ENCODE measurements at regions not wholly inside any gene's neighbourhood (a gene's known extent, or its start where the extent isn't known, plus 50 kb on each side); places are given as distances from the start of the nearest gene placed in this dataset.

DNA sequence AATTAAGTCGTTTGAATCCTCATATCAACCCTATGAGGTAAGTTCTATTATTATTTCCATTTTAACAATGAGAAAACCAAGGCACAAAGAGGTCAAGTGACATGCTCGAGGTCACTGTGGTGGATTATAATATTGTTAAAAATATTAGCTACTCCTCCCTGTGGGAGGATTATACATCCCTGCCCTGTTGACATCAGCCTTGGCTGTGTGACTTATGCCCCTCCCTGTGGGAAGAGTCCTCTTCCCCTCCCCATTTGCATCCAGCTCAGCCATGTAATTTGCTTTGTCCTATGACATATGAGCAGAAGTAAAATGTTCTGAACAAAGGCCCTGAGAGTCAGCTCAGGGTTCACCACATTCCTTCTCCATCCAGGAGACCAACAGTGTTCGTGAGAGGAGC is 152.7 kb upstream of the ZIC3 start:
- DNase-seq (ENCODE audit: low read depth, low spot score), result no peak
- no peak overlapping the region for H3K4me3 ChIP-seq (ENCODE audit: low read depth, low read length)
- ChIA-PET POLR2A (no interaction called here), CTCF (no interaction called here)
- TF ChIP-seq, protein P1, sequence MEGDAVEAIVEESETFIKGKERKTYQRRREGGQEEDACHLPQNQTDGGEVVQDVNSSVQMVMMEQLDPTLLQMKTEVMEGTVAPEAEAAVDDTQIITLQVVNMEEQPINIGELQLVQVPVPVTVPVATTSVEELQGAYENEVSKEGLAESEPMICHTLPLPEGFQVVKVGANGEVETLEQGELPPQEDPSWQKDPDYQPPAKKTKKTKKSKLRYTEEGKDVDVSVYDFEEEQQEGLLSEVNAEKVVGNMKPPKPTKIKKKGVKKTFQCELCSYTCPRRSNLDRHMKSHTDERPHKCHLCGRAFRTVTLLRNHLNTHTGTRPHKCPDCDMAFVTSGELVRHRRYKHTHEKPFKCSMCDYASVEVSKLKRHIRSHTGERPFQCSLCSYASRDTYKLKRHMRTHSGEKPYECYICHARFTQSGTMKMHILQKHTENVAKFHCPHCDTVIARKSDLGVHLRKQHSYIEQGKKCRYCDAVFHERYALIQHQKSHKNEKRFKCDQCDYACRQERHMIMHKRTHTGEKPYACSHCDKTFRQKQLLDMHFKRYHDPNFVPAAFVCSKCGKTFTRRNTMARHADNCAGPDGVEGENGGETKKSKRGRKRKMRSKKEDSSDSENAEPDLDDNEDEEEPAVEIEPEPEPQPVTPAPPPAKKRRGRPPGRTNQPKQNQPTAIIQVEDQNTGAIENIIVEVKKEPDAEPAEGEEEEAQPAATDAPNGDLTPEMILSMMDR (IDR thresholded peaks at IDR 0.05; ENCODE audit: insufficient read depth, low read length, missing control alignments), result no peak

DNA sequence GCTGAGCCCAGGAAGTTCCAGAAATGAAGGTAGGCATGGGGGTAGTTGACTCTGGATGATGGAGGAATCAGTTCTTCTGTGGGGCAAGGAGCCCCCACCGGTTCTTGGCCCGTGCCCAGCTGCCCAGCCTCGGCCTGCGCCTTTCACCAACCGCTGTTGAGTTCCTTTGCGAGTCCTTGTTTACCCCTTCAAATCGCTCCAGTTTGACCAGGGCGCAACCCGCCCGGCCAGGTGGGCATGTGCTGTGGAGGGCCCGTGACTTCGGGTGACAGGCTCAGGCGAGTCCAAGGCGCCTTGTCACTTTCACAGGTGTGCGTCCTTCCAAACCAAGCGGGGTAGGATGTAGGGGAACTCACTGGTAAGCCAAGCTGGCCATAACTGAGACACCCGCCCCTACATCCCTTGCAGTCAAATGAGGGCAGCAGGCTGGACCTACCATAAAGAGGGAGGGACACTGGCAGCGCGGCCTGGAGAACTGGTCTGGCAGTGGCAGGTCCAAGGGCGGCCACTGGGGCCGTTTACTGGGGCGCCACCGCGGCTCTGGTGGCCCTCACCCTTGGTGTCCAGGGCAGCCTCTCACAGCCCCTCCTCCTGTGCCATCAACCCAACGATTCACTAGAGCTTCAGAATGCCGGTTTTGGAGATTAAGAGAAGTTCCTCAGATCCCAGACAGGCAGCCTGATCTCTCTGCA is 160.3 kb upstream of the ZIC3 start:
- TF ChIP-seq, protein P1 (IDR thresholded peaks at IDR 0.05; ENCODE audit: insufficient read depth, low read length, missing control alignments), result no peak
- CTCF ChIA-PET, result no interaction called here
- no peak for DNase-seq (ENCODE audit: low read depth, low spot score)
- no peak overlapping the region for H3K4me3 ChIP-seq (ENCODE audit: low read depth, low read length)
- POLR2A ChIA-PET, result no interaction called here

DNA sequence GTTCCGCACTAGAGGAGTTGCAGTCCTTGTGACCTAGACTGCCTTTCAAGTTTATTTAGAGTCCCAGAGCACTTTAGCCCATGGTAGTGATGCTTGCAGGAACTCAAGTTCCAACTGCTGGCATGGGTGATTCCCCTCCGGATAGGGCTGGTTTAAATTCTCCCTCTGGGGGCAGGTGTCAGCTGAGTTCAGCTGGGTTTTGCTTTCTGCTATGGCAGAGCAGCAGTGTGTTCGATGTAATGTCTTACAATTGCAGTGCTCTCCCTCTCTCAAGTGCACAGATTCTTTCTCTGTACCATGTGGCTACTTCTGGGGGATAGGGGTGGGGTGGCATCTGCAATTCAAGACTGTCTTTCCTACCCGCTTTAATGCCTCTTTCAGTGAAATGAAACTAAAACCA is 164.8 kb upstream of the ZIC3 start:
- TF ChIP-seq, protein P1 (IDR thresholded peaks at IDR 0.05; ENCODE audit: insufficient read depth, low read length, missing control alignments), result no peak
- H3K4me3 ChIP-seq (ENCODE audit: low read depth, low read length), result no peak overlapping the region
- DNase-seq (ENCODE audit: low read depth, low spot score), result no peak
- POLR2A ChIA-PET, result no interaction called here
- CTCF ChIA-PET, result no interaction called here

DNA sequence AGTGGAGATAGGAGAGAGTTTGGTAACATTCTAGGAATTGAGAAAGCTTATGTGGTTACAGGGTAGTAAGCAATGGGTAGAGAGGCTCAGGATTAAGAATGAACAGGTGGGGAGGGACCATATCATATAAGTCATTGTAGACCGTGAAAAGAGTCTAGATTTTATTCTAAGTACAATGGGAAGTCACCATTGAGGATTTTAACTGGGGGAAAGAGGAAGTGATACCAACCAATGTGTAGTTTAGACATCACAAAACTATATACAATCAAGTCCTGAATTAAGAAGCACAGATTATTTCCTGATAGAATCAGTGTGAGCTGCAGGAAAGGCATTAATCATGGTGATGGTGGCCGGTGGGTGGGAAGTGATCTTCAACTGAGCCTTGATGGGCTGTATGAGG is 178.3 kb upstream of the ZIC3 start:
- POLR2A ChIA-PET, result no interaction called here
- H3K4me3 ChIP-seq (ENCODE audit: low read depth, low read length), result no peak overlapping the region
- TF ChIP-seq, protein P1 (IDR thresholded peaks at IDR 0.05; ENCODE audit: insufficient read depth, low read length, missing control alignments), result no peak
- CTCF ChIA-PET, result no interaction called here
- DNase-seq (ENCODE audit: low read depth, low spot score), result no peak

DNA sequence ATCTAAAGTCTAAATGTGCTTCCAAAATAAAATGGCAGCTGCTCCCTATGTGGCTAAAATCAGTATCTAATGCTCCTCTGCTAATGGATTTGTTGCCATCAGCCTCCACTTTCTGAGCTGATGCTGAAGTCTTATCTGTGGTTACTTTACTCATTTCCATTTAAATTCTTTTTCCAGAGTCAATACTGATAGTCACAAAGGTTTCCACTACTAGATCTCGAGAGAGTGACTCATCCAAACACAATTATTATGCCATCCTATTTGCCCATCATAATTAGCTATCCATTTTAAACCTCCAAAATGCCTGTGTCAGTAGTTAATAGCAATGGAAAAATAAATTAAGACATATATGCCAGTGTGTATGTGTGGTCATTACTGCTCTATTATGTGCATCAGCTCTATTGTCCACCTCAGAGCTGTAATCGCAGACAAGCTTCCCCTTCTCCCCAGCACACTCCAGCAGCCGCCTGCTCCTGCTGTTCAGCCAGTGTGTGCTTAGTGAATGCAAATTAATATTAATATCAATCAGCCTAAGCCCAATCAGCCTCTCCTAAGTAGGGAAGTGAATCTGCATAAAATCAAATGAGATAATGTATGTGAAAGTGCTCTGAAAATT is 199.8 kb upstream of the ZIC3 start:
- POLR2A ChIA-PET, result no interaction called here
- DNase-seq (ENCODE audit: low read depth, low spot score), result no peak
- TF ChIP-seq, protein P1 (IDR thresholded peaks at IDR 0.05; ENCODE audit: insufficient read depth, low read length, missing control alignments), result no peak
- CTCF ChIA-PET, result no interaction called here
- no peak overlapping the region for H3K4me3 ChIP-seq (ENCODE audit: low read depth, low read length)

DNA sequence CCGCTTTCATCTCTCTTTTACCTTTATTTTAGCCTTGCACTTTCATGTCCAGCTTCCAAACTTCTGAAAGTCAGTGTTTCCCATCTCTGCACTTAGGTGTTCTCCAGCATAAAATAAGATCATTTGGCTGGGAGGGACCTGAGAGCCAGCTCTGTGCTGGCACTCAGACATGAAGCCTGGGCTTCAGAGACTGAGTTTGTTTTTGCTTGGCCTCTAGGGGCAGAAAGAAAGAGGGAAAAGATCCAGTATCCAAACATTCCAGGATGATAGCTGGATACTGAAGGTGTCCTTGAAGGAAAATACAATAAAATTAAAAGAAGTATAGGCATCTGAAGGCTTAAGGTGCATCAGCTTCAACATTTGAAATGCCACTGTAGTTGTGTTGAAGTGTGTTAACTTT is 202.4 kb upstream of the ZIC3 start:
- TF ChIP-seq, protein P1 (IDR thresholded peaks at IDR 0.05; ENCODE audit: insufficient read depth, low read length, missing control alignments), result no peak
- ChIA-PET POLR2A (no interaction called here), CTCF (no interaction called here)
- no peak overlapping the region for H3K4me3 ChIP-seq (ENCODE audit: low read depth, low read length)
- DNase-seq (ENCODE audit: low read depth, low spot score), result no peak
